ENCODE measurements at regions not wholly inside any gene's neighbourhood (a gene's known extent, or its start where the extent isn't known, plus 50 kb on each side); places are given as distances from the start of the nearest gene placed in this dataset.

- TF ChIP-seq CTCF (IDR thresholded peaks at IDR 0.05; ENCODE audit: low read depth, low read length) = no peak
- no peak for TF ChIP-seq EZH2phosphoT487 (IDR thresholded peaks at IDR 0.05; ENCODE audit: low read depth)
Observed at GRCh38 chr6:130603391-130603790, 223.8 kb upstream of the SMLR1 start.

Data from OCI-LY3 (cell line).